Stomach smooth muscle (tissue), 2 donors: ENCODE measurements at regions not wholly inside any gene's neighbourhood (a gene's known extent, or its start where the extent isn't known, plus 50 kb on each side); places are given as distances from the start of the nearest gene placed in this dataset.

ENCODE experiments used
- H3K27ac ChIP-seq: one replicate; pipeline ENCODE4 v1.7.0; 2013; ENCODE audit warnings: mild to moderate bottlenecking, low read length, inconsistent platforms
- H3K27me3 ChIP-seq, 2 donors: one replicate each; pipeline ENCODE4 v1.7.0; 2013; ENCODE audit warnings: low read length in 2 of 2; ENCODE audit not compliant: insufficient read depth in 2 of 2, control insufficient read depth in 1 of 2
- H3K36me3 ChIP-seq, 2 donors: one replicate each; pipeline ENCODE4 v1.7.0; 2013; ENCODE audit warnings: low read length in 2 of 2; ENCODE audit not compliant: control insufficient read depth in 2 of 2, insufficient read depth in 2 of 2
- H3K4me1 ChIP-seq: one replicate; pipeline ENCODE4 v1.7.0; 2013; ENCODE audit warnings: low read length; ENCODE audit not compliant: control insufficient read depth, insufficient read depth
- H3K4me3 ChIP-seq, 2 donors: one replicate each; pipeline ENCODE4 v1.7.0; 2013; ENCODE audit warnings: low read length in 2 of 2
- H3K9ac ChIP-seq, 2 donors: one replicate each; pipeline ENCODE4 v1.7.0; 2013; ENCODE audit warnings: low read length in 2 of 2, mild to moderate bottlenecking in 1 of 2
- H3K9me3 ChIP-seq, 2 donors: one replicate each; pipeline ENCODE4 v1.7.0; 2013; ENCODE audit warnings: low read length in 2 of 2; ENCODE audit not compliant: control insufficient read depth in 2 of 2
- donor health status: healthy.
- donor health status: Pancreatic carcinoma.

GRCh38 chr15:60222404-60222803 lies 175.4 kb downstream of the ANXA2 start:
- Histone ChIP-seq H3K9ac (no peak overlapping the region), H3K4me1 (no peaks in the 10 kb centered on the region), H3K9me3 (no peaks in the 10 kb centered on the region), H3K36me3 (no peaks in the 10 kb centered on the region), H3K4me3 (no peak overlapping the region), H3K27ac (no peak overlapping the region), H3K27me3 (no peaks in the 10 kb centered on the region)

- Histone ChIP-seq H3K9ac (no peak overlapping the region), H3K36me3 (no peaks in the 10 kb centered on the region), H3K4me1 (no peaks in the 10 kb centered on the region), H3K9me3 (no peaks in the 10 kb centered on the region), H3K27me3 (no peaks in the 10 kb centered on the region), H3K4me3 (no peak overlapping the region), H3K27ac (no peak overlapping the region)
Measured at GRCh38 chr15:60223176-60223575, 174.6 kb downstream of the ANXA2 start.

GRCh38 chr15:60226924-60227323 lies 170.9 kb downstream of the ANXA2 start:
- H3K4me3 ChIP-seq, result no peak overlapping the region
- H3K4me1 ChIP-seq, result no peaks in the 10 kb centered on the region
- H3K9me3 ChIP-seq, result no peaks in the 10 kb centered on the region
- H3K9ac ChIP-seq, result no peak overlapping the region
- H3K36me3 ChIP-seq, result no peaks in the 10 kb centered on the region
- H3K27me3 ChIP-seq, result peaks cover 0 to 3% of the 10 kb centered on the region in 2 donors
- no peak overlapping the region for H3K27ac ChIP-seq

DNA sequence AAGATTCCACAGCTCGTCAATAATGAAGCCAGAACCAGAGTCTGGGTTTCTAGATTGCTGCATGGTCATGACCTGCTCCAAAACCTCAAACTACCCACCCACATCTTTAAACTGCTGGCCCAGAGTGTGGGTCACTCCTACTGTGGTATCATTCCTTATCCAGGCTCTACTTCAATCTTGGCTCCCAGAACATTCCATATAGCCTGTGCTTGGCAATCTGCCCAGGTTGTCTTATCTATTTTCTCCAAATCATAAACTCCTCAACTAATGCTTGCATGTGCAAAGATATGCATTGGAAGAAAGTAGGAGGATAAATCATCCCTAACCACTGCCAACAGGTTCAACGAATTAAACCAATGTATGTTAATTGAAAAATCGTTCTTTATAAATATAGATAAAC lies 169.7 kb downstream of the ANXA2 start:
- Histone ChIP-seq H3K9me3 (no peaks in the 10 kb centered on the region), H3K9ac (no peak overlapping the region), H3K27ac (no peak overlapping the region), H3K4me3 (no peak overlapping the region), H3K4me1 (no peaks in the 10 kb centered on the region), H3K36me3 (no peaks in the 10 kb centered on the region), H3K27me3 (peaks cover 0 to 3% of the 10 kb centered on the region in 2 donors)

GRCh38 chr15:60228619-60229018 lies 169.2 kb downstream of the ANXA2 start:
- H3K4me3 ChIP-seq, result no peak overlapping the region
- peaks cover 0 to 3% of the 10 kb centered on the region in 2 donors for H3K27me3 ChIP-seq
- H3K27ac ChIP-seq, result no peak overlapping the region
- no peaks in the 10 kb centered on the region for H3K36me3 ChIP-seq
- H3K9ac ChIP-seq, result no peak overlapping the region
- H3K4me1 ChIP-seq, result no peaks in the 10 kb centered on the region
- no peaks in the 10 kb centered on the region for H3K9me3 ChIP-seq

DNA sequence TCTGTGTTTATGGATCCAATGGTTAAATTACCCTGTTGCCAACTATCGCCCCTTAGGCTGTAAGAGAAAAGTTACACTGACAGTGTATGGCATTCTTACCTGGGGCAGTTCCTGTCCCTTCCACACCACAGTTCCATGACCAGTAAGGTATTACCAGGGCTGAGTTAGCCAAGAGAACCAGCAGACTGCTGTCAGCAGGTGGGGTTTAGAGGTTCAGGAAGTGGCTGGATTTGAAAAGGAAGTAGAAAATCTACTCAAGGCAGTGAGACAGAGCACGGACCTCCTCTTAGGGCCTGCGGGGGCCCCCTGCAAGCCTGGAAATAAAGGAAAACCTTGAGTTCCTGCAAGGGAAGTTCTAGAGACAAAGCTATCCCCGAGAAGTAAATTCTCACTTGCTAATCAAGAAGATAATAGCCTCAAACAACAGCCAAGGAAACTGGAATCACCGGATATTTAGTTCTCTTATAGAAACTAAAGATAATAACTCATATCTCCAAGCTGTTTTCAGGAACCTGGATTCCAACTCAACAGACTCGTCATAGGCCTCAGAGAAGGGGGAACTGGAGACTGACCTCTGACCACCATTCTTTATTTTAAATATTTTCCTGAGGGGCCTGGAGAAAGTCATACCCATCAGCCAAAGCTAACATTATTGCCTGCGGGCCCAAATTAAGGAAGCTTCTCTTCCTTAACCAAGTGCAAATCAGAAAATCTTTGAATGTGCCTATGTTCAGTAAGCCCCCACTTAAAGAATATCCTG lies 161.7 kb downstream of the ANXA2 start:
- Histone ChIP-seq H3K36me3 (no peaks in the 10 kb centered on the region), H3K4me3 (no peak overlapping the region), H3K4me1 (no peaks in the 10 kb centered on the region), H3K27ac (no peak overlapping the region), H3K27me3 (peaks cover 0 to 3% of the 10 kb centered on the region in 2 donors), H3K9me3 (no peaks in the 10 kb centered on the region), H3K9ac (no peak overlapping the region)

- Histone ChIP-seq H3K27me3 (no peaks in the 10 kb centered on the region), H3K27ac (no peak overlapping the region), H3K36me3 (no peaks in the 10 kb centered on the region), H3K4me1 (no peaks in the 10 kb centered on the region), H3K9me3 (no peaks in the 10 kb centered on the region), H3K4me3 (no peak overlapping the region), H3K9ac (no peak overlapping the region)
Measured at GRCh38 chr15:60237446-60237845, 160.3 kb downstream of the ANXA2 start.

- no peak overlapping the region for H3K27ac ChIP-seq
- H3K9ac ChIP-seq, result no peak overlapping the region
- H3K4me3 ChIP-seq, result no peak overlapping the region
- peaks cover 0 to 5% of the 10 kb centered on the region in 2 donors for H3K9me3 ChIP-seq
- H3K27me3 ChIP-seq, result no peaks in the 10 kb centered on the region
- no peaks in the 10 kb centered on the region for H3K36me3 ChIP-seq
- no peaks in the 10 kb centered on the region for H3K4me1 ChIP-seq
Measured at GRCh38 chr15:60243769-60244168, 154.0 kb downstream of the ANXA2 start.

DNA sequence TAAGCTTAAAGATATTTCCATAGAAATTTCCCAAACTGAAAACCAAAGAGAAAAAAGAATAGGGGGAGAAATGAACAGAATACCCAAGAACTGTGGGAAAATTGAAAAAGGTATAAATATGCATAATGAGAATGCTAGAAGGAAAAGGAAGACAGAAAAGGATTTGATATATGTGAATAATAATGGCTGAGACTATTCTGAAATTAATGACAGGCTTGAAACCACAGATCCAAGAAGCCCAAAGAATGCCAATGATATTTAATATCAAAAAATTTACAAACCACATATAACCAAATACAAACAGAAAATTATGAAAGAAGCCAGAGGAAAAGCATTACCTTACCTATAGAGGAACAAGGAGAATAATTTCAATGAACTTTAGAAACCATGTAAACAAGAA lies 153.0 kb downstream of the ANXA2 start:
- no peaks in the 10 kb centered on the region for H3K36me3 ChIP-seq
- H3K27ac ChIP-seq, result no peak overlapping the region
- no peaks in the 10 kb centered on the region for H3K4me1 ChIP-seq
- peaks cover 0 to 5% of the 10 kb centered on the region in 2 donors for H3K9me3 ChIP-seq
- no peaks in the 10 kb centered on the region for H3K27me3 ChIP-seq
- no peak overlapping the region for H3K4me3 ChIP-seq
- no peak overlapping the region for H3K9ac ChIP-seq

DNA sequence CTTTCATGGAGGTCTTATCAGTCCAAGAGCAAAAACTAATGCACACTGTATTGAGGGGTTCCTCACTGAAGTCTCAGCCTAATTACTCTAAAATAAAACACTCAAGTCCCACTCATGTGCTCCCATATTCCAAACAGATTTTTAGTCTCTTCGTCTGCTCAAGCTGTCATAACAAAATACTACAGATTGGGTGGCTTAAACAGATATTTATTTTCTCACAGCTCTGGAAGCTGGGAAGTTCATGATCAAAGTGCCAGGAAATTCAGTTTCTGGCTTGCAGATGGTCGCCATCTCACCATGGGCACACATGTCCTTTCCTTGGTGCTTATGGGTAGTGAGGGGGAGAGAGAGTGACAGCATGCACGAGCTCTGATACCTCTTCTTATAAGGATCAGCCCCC lies 147.5 kb downstream of the ANXA2 start:
- Histone ChIP-seq H3K9me3 (no peaks in the 10 kb centered on the region), H3K27ac (no peak overlapping the region), H3K36me3 (no peaks in the 10 kb centered on the region), H3K27me3 (no peaks in the 10 kb centered on the region), H3K4me1 (no peaks in the 10 kb centered on the region), H3K9ac (no peak overlapping the region), H3K4me3 (no peak overlapping the region)

DNA sequence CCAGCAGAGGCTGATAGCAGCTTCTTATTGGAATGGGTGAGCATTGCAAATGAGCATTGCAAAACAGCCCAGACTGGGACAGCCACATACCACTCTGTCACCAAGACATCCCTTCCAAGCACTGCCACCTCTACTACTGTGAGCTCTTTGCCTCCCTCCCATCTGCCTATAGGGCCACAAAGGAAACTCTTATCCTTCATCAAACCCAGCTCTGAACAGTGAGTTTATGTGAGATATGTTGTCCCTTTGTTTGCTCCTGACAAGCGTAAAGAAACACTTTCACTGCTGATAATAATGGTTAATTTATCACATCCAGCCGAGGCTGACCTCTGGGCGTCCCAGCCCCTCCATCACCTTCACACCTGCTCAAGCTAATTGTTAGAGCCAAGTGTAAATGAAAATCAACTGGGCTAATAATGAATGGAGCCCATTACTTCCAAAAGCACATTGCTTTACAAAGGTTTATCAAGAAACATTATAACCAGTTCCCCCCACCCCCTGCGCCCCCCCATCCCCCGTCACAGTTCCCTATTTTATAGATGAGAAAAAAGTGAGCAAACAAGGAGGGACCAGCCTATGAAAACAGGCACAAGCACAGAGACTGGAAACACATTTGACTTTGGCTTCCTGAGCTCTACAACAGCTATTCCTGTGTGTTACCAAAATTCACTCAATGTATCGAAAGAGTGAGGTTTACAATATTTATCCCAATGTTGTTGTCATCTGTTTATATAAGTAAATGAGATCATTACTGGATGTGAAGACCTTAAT lies 146.3 kb downstream of the ANXA2 start:
- Histone ChIP-seq H3K4me3 (no peak overlapping the region), H3K36me3 (no peaks in the 10 kb centered on the region)

More for the DNA sequence above, 146.3 kb downstream of the ANXA2 start:
- no peaks in the 10 kb centered on the region for H3K9me3 ChIP-seq
- H3K9ac ChIP-seq, result no peak overlapping the region
- no peaks in the 10 kb centered on the region for H3K27me3 ChIP-seq
- no peaks in the 10 kb centered on the region for H3K4me1 ChIP-seq
- no peak overlapping the region for H3K27ac ChIP-seq
